ENCODE measurements at regions not wholly inside any gene's neighbourhood (a gene's known extent, or its start where the extent isn't known, plus 50 kb on each side); places are given as distances from the start of the nearest gene placed in this dataset.
A peak's percentile ranks its signal among the peaks of the same experiment; 100 is the strongest.

- no peak for DNase-seq
- H3K36me3 ChIP-seq (replicated peaks; ENCODE audit: control insufficient read depth, insufficient read depth, low read length) = no peaks in the 10 kb centered on the region
- H3K4me3 ChIP-seq (ENCODE audit: insufficient read depth, low read depth, low read length) = no peak overlapping the region
- H3K27me3 ChIP-seq (ENCODE audit: control insufficient read depth, insufficient read depth, low read length) = no peaks in the 10 kb centered on the region
Observed at GRCh38 chr10:44435196-44435595, 50.3 kb upstream of the CXCL12 start.

DNA sequence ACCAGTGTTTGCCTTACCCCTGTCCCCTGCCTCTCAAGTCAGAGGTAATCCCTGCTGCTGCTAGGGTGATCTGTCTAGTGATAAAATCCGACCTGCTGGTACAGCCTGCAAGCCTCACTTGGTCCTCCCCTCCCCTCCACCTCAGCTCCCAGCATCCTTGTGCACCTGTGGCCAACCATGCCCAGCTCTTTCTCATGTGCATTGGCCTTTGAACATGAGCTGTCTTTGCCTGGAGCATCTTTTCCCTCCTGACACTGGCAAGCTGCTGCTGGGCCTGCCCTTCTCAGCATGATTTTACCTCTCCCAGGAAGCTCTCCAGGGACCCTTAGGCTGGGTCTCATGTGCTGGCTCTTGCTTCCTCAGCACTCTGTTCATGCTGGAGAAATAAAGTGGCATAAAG lies 51.3 kb upstream of the CXCL12 start:
- Histone ChIP-seq H3K36me3 (replicated peaks; ENCODE audit: control insufficient read depth, insufficient read depth, low read length) (no peaks in the 10 kb centered on the region), H3K27me3 (ENCODE audit: control insufficient read depth, insufficient read depth, low read length) (no peaks in the 10 kb centered on the region), H3K4me3 (ENCODE audit: insufficient read depth, low read depth, low read length) (no peak overlapping the region)
- DNase-seq = no peak

GRCh38 chr10:44437840-44438511 lies 53.1 kb upstream of the CXCL12 start:
- Histone ChIP-seq H3K27me3 (ENCODE audit: control insufficient read depth, insufficient read depth, low read length) (no peaks in the 10 kb centered on the region), H3K4me3 (ENCODE audit: insufficient read depth, low read depth, low read length) (no peak overlapping the region), H3K36me3 (replicated peaks; ENCODE audit: control insufficient read depth, insufficient read depth, low read length) (no peaks in the 10 kb centered on the region)
- no peak for DNase-seq

DNA sequence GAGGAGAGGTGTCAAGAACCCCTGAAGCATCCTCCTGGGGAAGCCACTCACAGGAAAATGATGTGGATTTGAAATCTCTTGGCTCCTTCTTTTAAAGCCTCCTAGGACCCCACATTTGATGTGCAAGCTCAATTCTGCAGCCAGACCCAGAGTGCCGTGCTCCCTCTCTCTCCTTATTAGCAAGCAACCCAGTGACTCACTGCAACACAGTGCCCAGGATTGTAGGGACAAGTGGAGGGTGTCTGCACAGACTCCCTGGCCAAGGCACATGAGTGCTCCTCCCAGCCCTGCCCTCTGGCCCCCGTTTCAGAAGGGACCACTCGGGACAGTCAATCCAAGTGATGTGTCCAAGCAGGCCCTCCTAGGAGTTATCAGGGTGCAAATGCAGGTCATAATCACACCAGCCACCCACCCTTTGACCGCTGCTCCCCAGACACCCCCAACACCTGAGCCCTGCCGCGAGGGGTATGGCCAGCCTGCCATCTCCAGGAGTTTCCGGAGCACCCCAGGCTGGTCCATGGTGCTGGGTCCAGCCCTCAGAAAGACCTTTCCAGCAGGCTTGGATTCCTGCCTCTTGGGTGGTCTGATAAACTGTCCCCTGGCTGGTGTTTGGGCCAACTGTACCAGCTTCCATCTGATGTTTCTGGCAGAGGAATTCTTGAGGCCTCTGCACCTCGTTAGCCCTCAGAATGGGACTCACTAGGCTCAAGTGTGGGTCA lies 54.5 kb upstream of the CXCL12 start:
- Histone ChIP-seq H3K4me3 (ENCODE audit: insufficient read depth, low read depth, low read length) (no peak overlapping the region), H3K27me3 (ENCODE audit: control insufficient read depth, insufficient read depth, low read length) (no peaks in the 10 kb centered on the region), H3K36me3 (replicated peaks; ENCODE audit: control insufficient read depth, insufficient read depth, low read length) (no peaks in the 10 kb centered on the region)
- DNase-seq = no peak

- Histone ChIP-seq H3K4me3 (ENCODE audit: insufficient read depth, low read depth, low read length) (no peak overlapping the region), H3K27me3 (ENCODE audit: control insufficient read depth, insufficient read depth, low read length) (no peaks in the 10 kb centered on the region), H3K36me3 (replicated peaks; ENCODE audit: control insufficient read depth, insufficient read depth, low read length) (no peaks in the 10 kb centered on the region)
- DNase-seq = no peak
Observed at GRCh38 chr10:44439958-44440244, 55.0 kb upstream of the CXCL12 start.

- H3K36me3 ChIP-seq (replicated peaks; ENCODE audit: control insufficient read depth, insufficient read depth, low read length) = no peaks in the 10 kb centered on the region
- no peaks in the 10 kb centered on the region; the same call in 1 of the 2 replicates for H3K27me3 ChIP-seq (ENCODE audit: control insufficient read depth, insufficient read depth, low read length)
- no peak overlapping the region for H3K4me3 ChIP-seq (ENCODE audit: insufficient read depth, low read depth, low read length)
- no peak for DNase-seq
Observed at GRCh38 chr10:44457259-44457658, 72.4 kb upstream of the CXCL12 start.

DNA sequence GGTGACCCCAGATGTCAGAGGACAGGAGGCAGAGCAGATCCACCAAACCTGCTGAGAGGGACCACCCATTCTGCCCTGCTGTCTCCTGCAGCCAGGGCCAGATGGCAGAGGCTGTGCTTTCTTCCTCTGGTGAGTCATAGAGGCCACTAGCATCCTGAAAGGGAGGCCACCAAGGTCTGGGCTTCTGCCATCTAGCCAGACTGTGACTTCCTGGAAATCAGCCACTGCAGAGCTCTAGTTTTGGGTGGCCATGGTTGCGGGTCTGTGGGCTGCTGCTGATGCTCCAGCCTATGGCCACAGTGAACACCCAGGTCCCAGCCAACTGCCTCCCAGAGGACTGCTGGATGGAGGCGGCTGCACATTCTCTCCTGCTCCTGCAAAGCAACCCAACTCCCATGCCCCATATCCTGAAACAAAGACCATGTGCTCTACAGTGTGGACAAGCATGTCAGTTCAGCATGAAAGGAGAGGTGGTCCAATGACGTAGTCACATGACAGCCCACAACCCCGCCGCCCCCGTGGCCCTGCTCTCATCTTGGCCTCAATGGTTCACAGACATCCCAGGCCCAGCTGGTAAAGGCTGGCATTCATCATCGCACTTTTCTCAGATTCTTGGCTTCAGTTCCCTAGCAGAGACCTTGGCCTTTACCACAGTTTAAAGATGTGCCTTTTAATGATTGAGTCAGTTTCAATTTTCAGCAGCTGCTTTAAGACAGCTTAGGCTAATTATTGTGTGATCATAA lies 73.9 kb upstream of the CXCL12 start:
- Histone ChIP-seq H3K27me3 (ENCODE audit: control insufficient read depth, insufficient read depth, low read length) (no peaks in the 10 kb centered on the region; the same call in 1 of the 2 replicates), H3K36me3 (replicated peaks; ENCODE audit: control insufficient read depth, insufficient read depth, low read length) (no peaks in the 10 kb centered on the region), H3K4me3 (ENCODE audit: insufficient read depth, low read depth, low read length) (no peak overlapping the region)
- no peak for DNase-seq

- Histone ChIP-seq H3K27me3 (ENCODE audit: control insufficient read depth, insufficient read depth, low read length) (no peaks in the 10 kb centered on the region; the same call in 1 of the 2 replicates), H3K4me3 (ENCODE audit: insufficient read depth, low read depth, low read length) (no peak overlapping the region), H3K36me3 (replicated peaks; ENCODE audit: control insufficient read depth, insufficient read depth, low read length) (no peaks in the 10 kb centered on the region)
- no peak for DNase-seq
Observed at GRCh38 chr10:44459671-44460070, 74.8 kb upstream of the CXCL12 start.

GRCh38 chr10:44460416-44460815 lies 75.5 kb upstream of the CXCL12 start:
- no peak for DNase-seq
- Histone ChIP-seq H3K36me3 (replicated peaks; ENCODE audit: control insufficient read depth, insufficient read depth, low read length) (no peaks in the 10 kb centered on the region), H3K27me3 (ENCODE audit: control insufficient read depth, insufficient read depth, low read length) (no peaks in the 10 kb centered on the region; the same call in 1 of the 2 replicates), H3K4me3 (ENCODE audit: insufficient read depth, low read depth, low read length) (no peak overlapping the region)

- no peak for DNase-seq
- no peak overlapping the region for H3K4me3 ChIP-seq (ENCODE audit: insufficient read depth, low read depth, low read length)
Observed at GRCh38 chr10:44462338-44462914, 77.5 kb upstream of the CXCL12 start.

DNA sequence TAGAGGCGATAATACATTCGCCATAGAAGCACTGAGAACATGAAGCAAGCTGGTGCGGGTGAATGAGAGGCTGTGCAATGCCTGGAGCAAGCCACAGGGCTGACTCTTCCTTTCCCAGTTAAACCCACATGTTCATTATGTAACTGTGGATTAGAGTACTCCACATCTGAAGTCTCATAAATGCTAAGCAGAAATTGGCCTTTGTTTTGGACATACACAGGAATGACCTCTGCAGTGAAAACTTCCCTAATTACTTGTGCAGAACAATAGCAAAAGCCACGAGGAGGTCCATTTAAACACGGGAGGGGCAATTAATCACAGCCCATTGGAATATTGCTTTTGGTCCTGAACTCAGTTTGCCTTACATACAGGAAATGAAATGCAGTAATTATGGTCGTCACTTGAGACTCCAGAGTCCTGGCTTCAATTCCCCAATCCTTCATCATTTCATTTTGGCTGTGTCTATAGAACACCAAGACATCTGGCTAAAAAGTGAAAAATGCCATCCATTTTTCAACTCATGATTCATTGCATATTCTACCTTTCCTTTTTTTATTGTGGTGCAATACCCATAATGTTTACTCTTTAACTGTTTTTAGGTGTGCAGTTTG lies 78.7 kb upstream of the CXCL12 start:
- Histone ChIP-seq H3K4me3 (ENCODE audit: insufficient read depth, low read depth, low read length) (no peak overlapping the region), H3K27me3 (ENCODE audit: control insufficient read depth, insufficient read depth, low read length) (no peaks in the 10 kb centered on the region), H3K36me3 (replicated peaks; ENCODE audit: control insufficient read depth, insufficient read depth, low read length) (no peaks in the 10 kb centered on the region)
- DNase-seq = no peak

More at GRCh38 chr10:44462338-44462914, 77.5 kb upstream of the CXCL12 start:
- Histone ChIP-seq H3K27me3 (ENCODE audit: control insufficient read depth, insufficient read depth, low read length) (no peaks in the 10 kb centered on the region; the same call in 1 of the 2 replicates), H3K36me3 (replicated peaks; ENCODE audit: control insufficient read depth, insufficient read depth, low read length) (no peaks in the 10 kb centered on the region)

DNA sequence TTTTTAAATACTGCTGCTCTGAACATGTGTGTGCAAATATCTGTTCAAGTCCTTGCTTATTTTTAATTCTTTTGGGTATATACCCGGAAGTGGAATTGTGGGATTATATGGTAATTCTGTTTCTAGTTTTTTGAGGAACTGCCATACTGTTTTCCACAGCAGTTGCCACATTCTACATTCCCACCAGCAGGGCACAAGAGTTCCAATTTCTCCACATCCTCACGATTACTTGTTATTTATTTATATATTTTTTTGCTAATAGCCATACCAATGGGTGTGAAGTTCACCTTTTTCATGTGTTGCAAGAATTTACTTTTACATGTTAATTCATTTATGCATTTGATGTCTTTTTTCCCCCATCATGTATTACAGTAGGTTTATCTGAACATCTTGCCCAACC lies 79.6 kb upstream of the CXCL12 start:
- Histone ChIP-seq H3K4me3 (ENCODE audit: insufficient read depth, low read depth, low read length) (no peak overlapping the region), H3K36me3 (replicated peaks; ENCODE audit: control insufficient read depth, insufficient read depth, low read length) (no peaks in the 10 kb centered on the region), H3K27me3 (ENCODE audit: control insufficient read depth, insufficient read depth, low read length) (no peaks in the 10 kb centered on the region)
- no peak for DNase-seq

DNA sequence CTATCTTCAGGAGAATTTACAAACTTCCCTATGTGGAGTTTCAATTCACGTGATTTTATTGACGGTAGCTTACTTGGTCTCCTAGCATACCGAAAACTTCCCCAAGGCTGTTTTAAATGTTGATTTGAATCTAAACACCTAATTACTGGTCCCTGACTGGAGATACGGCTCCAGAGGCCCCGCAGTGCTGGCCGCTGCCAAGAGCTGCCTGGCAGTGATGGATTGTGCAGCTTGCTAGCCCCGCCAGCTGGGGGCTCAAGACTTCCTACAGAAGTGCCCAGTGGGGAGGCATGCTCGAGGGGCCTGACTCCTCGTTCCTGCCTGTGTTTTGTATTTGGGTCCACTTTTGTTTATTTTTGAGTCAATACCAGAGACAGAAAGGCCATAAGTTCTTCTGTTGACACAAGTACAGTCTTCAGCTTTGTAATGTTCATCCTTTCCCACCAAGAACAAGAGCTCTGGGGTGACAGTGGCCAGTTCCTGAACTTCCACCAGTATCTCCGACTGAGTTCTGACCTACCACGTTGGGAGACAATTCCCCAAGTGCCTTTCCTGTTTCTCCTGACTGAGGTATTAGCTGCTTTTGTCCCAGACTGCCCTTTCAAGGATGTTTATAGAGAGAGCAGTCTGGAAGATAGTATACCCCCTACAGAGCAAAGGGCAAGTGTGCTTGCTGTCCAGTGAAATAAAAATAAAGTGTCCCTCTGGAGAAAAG lies 80.7 kb upstream of the CXCL12 start:
- Histone ChIP-seq H3K27me3 (ENCODE audit: control insufficient read depth, insufficient read depth, low read length) (no peaks in the 10 kb centered on the region), H3K36me3 (replicated peaks; ENCODE audit: control insufficient read depth, insufficient read depth, low read length) (no peaks in the 10 kb centered on the region), H3K4me3 (ENCODE audit: insufficient read depth, low read depth, low read length) (no peak overlapping the region)
- DNase-seq = peak; percentile 56

- no peaks in the 10 kb centered on the region for H3K36me3 ChIP-seq (replicated peaks; ENCODE audit: control insufficient read depth, insufficient read depth, low read length)
- DNase-seq = no peak
- no peaks in the 10 kb centered on the region for H3K27me3 ChIP-seq (ENCODE audit: control insufficient read depth, insufficient read depth, low read length)
- H3K4me3 ChIP-seq (ENCODE audit: insufficient read depth, low read depth, low read length) = no peak overlapping the region
Observed at GRCh38 chr10:44466236-44466635, 81.3 kb upstream of the CXCL12 start.
